ENCODE measurements at regions not wholly inside any gene's neighbourhood (a gene's known extent, or its start where the extent isn't known, plus 50 kb on each side); places are given as distances from the start of the nearest gene placed in this dataset.
"Not testable (repeated sequence)": the region's sequence is repeated elsewhere in the genome, so short reads cannot be mapped to it uniquely, and the experiment has no call there.

DNA sequence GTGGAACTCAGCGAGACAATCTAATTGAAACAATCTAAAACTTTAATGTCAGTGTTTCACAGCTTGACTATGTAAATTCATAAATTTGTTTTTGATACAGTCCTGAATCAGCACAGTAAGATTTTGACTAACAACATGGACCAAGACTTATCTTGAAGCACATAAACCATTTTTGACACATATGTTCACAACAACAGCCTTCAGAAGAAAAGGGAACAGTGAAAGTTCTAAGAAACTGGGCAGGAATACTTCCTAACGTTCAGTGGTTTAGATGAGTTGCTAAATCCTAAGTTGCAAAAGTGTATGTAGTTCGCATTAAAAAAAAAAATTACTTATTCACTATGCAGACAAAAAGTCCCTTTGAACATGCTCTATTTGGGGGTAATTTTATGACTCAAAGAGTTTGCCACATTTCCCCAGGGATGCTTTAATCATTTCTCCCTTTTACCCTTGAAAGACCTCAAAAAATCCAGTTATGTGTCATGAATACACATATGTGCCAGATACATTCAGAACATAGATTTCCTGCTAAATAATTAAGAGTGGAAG, 120.2 kb downstream of the MRPL39 start:
- peak; percentile 12 for DNase-seq (ENCODE audit: low spot score)

DNA sequence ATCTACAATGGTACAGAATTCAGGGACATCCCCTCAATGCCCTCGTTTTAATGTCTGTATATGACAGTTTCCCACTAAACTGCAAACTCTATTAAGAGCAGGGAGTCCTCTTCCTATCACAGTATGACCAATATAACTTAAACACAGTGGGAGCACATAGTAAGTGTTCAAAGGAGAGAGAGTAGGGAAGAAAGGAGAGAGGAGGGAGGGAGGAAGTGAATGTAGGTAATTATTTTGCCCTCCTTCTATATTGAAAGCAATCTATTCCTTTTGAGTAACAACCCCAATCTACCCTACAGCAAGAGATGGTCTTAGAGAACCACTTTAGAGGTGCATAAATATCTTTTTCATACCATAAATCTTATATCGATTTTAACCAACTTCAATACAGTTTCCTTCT, 121.4 kb downstream of the MRPL39 start:
- DNase-seq (ENCODE audit: low spot score): no peak

DNA sequence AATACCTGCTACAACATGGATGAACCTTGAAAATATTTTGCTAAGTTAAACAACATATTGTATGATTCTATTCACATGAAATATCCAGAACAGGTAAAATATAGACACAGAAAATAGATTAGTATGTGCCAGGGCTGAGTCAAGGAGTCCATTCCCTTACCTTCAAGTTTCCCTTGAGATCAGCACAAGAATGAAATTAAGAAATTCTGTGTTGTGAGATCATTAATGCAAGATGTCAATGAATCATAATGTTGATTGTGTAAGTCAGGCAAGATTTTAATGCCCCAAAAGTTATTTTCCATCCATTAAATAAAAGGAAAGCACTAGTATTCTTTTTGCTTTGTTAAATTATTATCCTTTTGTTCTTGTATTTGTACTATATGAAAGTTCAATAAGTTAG, 139.4 kb downstream of the MRPL39 start:
- DNase-seq (ENCODE audit: low spot score): no peak

- DNase-seq (ENCODE audit: low spot score): not testable (repeated sequence)
These were observed 140.2 kb downstream of the MRPL39 start for GRCh38 chr21:25467071-25467470.

DNA sequence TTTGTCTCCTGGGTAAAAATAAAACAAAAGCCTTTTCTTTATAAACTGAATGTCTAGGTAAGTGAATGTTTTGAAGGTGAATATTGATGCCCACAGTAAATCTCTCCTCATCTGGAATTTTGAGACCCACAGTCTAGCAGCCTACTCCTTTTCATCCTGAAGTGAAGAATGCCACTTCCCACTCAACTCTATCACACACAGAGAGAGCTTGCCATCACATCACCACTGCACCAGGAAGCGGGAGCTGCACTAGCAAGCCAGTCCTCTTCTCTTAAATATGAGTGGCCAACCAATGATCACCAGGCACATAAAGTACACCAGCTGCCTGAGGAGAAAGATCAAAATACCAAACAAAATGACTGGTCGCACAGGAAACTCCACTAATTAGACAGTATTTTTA, 140.8 kb downstream of the MRPL39 start:
- no peak for DNase-seq (ENCODE audit: low spot score)

DNA sequence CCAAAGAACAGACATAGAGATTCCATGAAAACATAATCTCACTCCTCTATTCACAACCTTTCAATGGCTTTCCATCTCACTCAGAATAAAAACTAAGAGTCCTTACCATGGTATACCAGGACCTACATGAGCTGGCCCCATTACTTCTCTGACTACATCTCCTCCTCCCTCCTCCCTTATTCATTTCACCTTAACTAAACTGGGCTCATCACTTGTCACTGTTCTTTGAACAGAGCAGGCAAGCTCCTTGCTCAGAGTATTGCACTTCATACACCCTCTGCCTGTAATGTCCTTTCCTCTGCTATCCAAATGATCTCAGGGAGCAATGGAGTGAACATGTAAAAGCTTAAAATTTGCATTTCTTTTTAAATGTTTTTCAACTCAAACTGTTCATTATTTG, 142.0 kb downstream of the MRPL39 start:
- DNase-seq (ENCODE audit: low spot score): no peak

DNA sequence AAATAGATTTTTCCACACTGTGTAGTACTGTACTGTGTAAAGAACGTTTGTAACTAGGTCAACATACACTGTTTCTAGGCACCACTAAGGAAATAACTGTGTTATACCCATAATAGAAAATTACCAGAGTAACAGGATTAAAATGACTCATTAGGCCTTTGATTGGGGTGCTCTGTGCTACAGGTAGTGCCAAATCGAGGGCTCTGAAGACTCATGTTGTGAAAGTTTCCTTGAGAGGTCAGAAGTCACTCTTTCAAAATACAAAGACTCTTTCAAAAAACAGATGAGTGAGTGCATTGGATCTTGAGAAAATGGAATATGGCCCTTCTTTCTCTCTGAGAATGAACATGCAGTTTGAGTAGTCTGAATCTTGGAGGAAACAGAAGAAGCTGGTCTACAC, 143.0 kb downstream of the MRPL39 start:
- DNase-seq (ENCODE audit: low spot score): no peak

DNA sequence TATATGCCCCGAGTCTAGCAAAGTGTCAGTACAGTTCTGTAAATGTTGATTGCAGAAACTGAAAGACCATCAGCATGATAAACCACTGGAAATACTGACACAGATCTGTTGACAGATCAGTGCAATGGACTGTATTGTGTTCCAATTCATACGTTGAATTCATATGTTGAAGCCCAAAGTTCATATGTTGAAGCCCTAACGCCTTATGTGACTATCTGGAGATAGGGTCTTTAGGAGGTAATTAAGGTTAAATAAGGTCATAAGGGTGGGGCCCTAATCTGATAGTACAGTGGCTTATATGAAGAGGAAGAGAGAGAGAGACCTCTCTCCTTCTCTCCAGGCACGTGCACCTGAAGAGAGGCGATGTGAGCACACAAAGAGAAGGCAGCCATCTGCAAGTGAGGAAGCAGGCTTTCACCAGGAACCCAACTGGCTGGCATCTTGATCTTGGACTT, 144.7 kb downstream of the MRPL39 start:
- DNase-seq (ENCODE audit: low spot score): no peak

DNA sequence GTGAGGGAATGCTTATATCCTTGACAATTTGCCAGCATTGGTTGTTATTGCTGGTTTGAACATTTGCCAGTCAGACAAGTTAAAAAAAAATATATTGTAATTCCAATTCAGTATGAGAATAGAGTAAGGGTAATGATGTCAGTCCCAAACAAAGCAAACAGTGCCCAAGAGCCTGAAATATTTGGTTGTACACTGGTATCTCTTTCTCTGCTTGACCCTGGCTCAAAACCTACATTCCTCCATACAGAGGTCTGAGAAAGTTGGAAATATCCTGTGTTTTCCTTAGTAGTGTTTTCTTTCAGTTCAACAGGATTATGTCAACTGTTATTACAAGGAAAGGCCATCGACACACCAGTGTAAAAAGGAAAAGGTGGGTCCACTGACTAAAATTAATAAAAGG, 145.6 kb downstream of the MRPL39 start:
- DNase-seq (ENCODE audit: low spot score): no peak

DNA sequence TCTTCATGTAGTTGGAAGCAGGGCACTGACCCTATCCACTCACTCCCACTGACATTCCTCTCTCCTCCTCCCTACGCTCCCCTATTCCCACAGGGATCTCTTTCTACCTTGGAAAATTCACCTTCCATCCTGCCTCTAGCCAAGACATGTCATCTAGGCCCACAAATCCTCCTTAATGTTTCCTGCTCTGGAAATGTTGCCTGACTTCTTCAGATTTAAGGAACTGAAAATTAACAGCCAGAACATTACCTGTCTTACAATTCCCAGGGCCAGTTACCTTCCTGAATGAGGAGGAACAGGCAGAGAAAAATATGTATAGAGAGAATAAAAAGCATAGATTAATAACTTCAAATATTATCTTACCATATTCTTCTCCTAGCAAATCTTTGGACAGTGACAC, 147.3 kb downstream of the MRPL39 start:
- no peak for DNase-seq (ENCODE audit: low spot score)

DNA sequence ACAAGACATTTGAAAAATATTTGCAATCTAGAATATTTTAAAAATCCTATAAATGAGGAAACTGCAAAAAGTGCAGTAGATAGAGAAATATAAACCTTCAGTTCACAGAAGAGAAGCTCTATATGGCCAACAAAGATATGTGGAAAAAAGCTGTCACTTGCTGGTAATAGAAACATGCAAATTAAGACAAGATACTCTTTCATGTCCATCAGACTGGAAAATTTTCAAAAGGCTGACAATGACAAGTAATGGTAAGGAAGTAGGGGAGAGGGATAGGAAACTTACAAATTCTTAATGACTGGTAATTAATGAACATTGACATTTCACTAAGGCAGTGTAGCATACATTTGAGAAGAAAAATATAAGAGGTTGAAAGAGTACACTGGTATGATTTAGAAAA, 147.9 kb downstream of the MRPL39 start:
- DNase-seq (ENCODE audit: low spot score): peak; percentile 57

DNA sequence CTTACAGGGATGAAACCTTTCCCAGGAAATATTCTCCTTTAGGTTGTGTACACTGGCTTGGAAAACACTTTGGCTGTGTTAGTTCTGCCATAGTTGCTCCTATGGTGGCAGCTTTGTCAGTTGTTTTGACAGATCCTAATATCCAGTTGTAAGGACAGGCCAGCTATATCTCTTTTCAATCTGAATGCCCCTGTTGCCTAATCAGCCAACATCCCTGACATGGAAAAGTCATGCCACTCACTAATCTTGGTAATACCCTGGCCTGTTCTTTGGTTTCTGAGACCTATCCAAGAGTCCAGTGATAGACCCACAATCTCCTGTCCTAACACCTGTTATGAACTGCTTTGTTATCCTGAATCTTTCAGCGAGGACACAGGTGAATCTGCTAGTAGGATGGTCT, 148.8 kb downstream of the MRPL39 start:
- DNase-seq (ENCODE audit: low spot score): no peak

GRCh38 chr21:25457946-25458345, 149.3 kb downstream of the MRPL39 start:
- no peak for DNase-seq (ENCODE audit: low spot score)

- DNase-seq (ENCODE audit: low spot score): peak; percentile 89
These were observed 149.9 kb downstream of the MRPL39 start for GRCh38 chr21:25457411-25457810.

DNA sequence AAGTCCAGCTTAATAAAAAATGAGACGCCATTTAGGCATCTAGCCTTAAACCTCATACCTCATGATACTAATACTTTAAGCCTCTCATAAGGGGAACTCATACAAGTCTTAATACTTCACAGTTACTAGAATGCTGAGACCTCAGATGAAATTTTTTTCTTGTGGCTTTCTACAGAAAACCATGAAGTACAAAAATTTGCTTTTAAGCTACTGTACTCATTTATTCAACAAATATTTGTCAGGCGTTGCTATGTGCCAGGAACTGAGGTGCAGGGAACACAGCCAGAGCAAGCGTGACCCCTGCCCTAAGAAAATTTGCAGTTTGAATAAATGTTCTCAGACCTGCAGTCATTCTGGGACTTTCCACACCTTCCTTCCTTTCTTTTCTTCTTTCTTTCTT, 150.6 kb downstream of the MRPL39 start:
- DNase-seq (ENCODE audit: low spot score): peak; percentile 25

GRCh38 chr21:25453524-25453923, 153.8 kb downstream of the MRPL39 start:
- no peak for DNase-seq (ENCODE audit: low spot score)

- DNase-seq (ENCODE audit: low spot score): no peak
These were observed 157.3 kb downstream of the MRPL39 start for GRCh38 chr21:25449950-25450349.

DNA sequence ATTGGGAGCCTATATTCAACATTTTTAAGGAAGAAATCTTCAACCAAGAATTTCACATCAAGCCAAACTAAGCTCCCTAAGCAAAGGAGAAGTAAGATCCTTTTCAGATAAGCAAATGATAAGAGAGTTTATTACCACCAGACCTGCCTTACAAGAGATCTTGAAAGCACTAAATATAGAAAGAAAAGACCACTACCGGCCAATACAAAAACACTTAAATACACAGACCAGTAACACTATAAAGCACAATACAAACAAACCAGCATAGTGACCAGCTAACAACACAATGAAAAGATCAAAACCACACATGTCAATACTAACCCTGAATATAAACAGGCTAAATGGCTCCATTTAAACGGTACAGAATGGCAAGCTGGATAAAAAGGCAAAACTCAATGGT, 165.4 kb downstream of the MRPL39 start:
- no peak for DNase-seq (ENCODE audit: low spot score)

DNA sequence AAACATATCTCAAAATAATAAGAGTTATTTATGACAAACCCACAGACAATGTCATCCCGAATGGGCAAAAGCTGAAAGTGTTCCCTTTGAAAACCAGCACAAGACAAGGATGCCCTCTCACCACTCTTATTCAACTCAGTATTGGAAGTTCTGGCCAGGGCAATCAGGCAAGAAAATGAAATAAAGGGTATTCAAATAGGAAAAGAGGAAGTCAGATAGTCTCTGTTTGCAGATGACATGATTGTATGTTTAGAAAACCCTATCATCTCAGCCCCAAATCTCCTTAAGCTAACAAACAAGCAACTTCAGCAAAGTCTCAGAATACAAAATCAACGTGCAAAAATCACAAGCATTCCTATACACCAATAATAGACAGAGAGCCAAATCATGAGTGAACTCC, 169.8 kb downstream of the MRPL39 start:
- not testable (repeated sequence) for DNase-seq (ENCODE audit: low spot score)

DNA sequence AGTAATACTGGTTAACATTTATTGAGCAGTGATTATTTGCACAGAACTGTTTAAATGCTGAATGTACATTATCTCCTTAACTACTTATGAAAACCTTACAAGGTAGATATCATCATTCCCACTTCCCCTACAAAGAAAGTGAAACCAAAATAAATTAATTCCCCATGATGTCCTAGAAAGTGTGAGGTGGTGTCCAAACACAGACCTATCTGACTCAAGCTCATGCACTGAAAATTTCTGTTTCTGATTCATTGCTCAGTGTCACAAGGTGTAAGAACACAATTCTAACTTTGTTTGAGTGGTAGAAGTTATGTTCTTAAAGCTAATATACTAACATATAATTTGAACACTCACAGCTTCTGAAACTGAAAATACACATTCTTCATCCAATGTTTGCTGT, 178.7 kb downstream of the MRPL39 start:
- no peak for DNase-seq (ENCODE audit: low spot score)

DNA sequence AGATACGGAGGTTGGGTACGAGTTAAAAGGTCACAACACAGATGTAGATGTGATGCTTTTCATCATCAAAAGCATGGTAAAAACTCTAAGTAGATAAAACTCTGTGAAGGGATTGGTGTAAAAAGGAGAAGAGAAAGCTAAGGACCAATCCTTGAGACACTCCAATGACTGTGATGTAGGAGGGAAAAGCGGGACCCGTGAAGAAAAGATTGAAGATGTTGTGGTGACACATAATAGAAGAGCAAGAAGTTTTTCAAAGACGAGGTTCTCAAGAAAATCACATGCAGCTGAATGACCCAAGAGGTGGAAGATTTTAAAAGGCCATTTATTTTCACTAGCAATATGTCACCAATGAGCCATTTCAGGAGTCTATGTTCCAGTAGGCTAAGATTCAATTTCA, 179.5 kb downstream of the MRPL39 start:
- DNase-seq (ENCODE audit: low spot score): no peak

GRCh38 chr21:25426580-25426979, 180.7 kb downstream of the MRPL39 start:
- no peak for DNase-seq (ENCODE audit: low spot score)

DNA sequence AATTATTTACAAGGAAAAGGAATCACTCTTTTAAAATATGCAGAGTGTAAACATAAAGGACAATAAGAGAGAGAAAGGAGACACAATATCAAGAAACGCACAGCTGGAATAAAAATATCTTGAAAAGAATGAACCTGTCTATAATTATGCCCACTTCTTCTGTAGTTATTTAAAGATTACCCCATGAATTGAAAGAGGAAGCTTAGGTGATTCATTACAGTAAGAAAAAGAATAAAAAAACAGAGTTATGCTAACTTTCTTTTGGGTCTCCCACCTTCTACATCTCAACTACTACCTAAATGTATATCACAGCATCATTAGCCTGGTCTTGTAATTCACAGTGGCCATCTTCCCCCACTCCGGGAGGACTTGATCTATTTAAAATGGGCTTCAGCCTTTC, 182.1 kb downstream of the MRPL39 start:
- DNase-seq (ENCODE audit: low spot score): peak; percentile 20

- DNase-seq (ENCODE audit: low spot score): peak; percentile 13
These were observed 182.6 kb downstream of the MRPL39 start for GRCh38 chr21:25424634-25425033.

DNA sequence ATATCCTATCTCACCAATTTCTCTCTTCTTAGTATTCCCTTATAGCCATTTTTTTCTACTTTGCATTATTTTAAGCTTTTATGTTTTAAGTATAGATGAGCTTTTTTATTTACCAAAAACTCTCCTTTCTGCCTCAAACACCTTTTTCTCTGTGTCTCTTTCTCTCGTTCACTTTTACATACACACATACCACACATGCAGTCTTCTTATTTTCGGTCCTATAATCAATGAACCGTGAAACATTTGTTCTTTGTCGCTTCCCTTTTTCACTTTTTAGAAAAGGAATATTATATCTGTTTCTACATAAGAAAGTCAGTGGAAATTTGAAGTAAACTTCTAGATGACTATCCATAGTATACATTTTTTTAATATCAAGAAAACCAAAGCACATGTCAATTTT, 183.2 kb downstream of the MRPL39 start:
- DNase-seq (ENCODE audit: low spot score): peak; percentile 50

All from NAMALWA (cell line).